Mesenchymal stem cell (in vitro differentiated cells and primary cell): ENCODE measurements at regions not wholly inside any gene's neighbourhood (a gene's known extent, or its start where the extent isn't known, plus 50 kb on each side); places are given as distances from the start of the nearest gene placed in this dataset.
"Not testable (repeated sequence)": the region's sequence is repeated elsewhere in the genome, so short reads cannot be mapped to it uniquely, and the experiment has no call there.

Source experiments
- DNase-seq: peaks from one replicate; pipeline ENCODE4 v3.0.0-alpha.2; 2013
- H2AFZ ChIP-seq: one replicate; pipeline ENCODE4 v1.6.1; 2013; ENCODE audit warnings: low read depth, mild to moderate bottlenecking, control low read depth, inconsistent platforms, low read length, moderate library complexity
- H2AK5ac ChIP-seq: 2 replicates; pipeline ENCODE4 v1.6.1; 2013; ENCODE audit warnings: low read length, moderate library complexity, mild to moderate bottlenecking, inconsistent platforms; ENCODE audit not compliant: severe bottlenecking
- H2BK120ac ChIP-seq: one replicate; pipeline ENCODE4 v1.6.1; 2013; ENCODE audit warnings: low read depth, mild to moderate bottlenecking, inconsistent platforms, low read length, moderate library complexity
- H2BK12ac ChIP-seq, 2 experiments: one replicate each; pipeline ENCODE4 v1.6.1; 2013; ENCODE audit warnings: inconsistent platforms in 2 of 2, low read length in 2 of 2, mild to moderate bottlenecking in 2 of 2, moderate library complexity in 2 of 2, control low read depth in 1 of 2
- H2BK15ac ChIP-seq: one replicate; pipeline ENCODE4 v1.6.1; 2013; ENCODE audit warnings: mild to moderate bottlenecking, low read depth, inconsistent platforms; ENCODE audit not compliant: poor library complexity, severe bottlenecking
- H2BK5ac ChIP-seq: 2 replicates; pipeline ENCODE4 v1.6.1; 2013; ENCODE audit warnings: low read depth, mild to moderate bottlenecking, low read length, control low read depth, inconsistent platforms; ENCODE audit not compliant: poor library complexity, severe bottlenecking
- H3K14ac ChIP-seq, 2 experiments: one replicate each; pipeline ENCODE4 v1.6.1; 2013; ENCODE audit warnings: inconsistent platforms in 2 of 2, low read length in 2 of 2, control low read depth in 1 of 2, mild to moderate bottlenecking in 1 of 2, moderate library complexity in 1 of 2
- H3K18ac ChIP-seq, 2 experiments: one replicate each; pipeline ENCODE4 v1.6.1; 2013; ENCODE audit warnings: inconsistent platforms in 2 of 2, low read length in 2 of 2, control low read depth in 1 of 2, low read depth in 1 of 2, mild to moderate bottlenecking in 1 of 2
- H3K23ac ChIP-seq, 2 experiments: one replicate each; pipeline ENCODE4 v1.6.1; 2013; ENCODE audit warnings: inconsistent platforms in 2 of 2, low read length in 2 of 2, mild to moderate bottlenecking in 2 of 2, moderate library complexity in 2 of 2, control low read depth in 1 of 2
- H3K27ac ChIP-seq: 2 replicates; pipeline ENCODE4 v1.5.1; 2013; ENCODE audit warnings: mild to moderate bottlenecking, moderate library complexity, low read length, control low read depth, inconsistent platforms; ENCODE audit not compliant: poor library complexity, severe bottlenecking
- H3K27me3 ChIP-seq, 2 experiments: 2 replicates each; pipeline versions ENCODE4 v1.6.1 to v1.7.0; 2013; ENCODE audit warnings: low read length in 2 of 2, mild to moderate bottlenecking in 2 of 2, moderate library complexity in 2 of 2, control low read depth in 1 of 2, inconsistent platforms in 1 of 2; ENCODE audit not compliant: control insufficient read depth in 1 of 2, insufficient read depth in 1 of 2
- H3K36me3 ChIP-seq, 2 experiments: 2 replicates each; pipeline versions ENCODE4 v1.6.1 to v1.7.0; 2013; ENCODE audit warnings: low read length in 2 of 2, control low read depth in 1 of 2, inconsistent platforms in 1 of 2, low read depth in 1 of 2, mild to moderate bottlenecking in 1 of 2; ENCODE audit not compliant: insufficient read depth in 2 of 2, control insufficient read depth in 1 of 2
- H3K4ac ChIP-seq, 2 experiments: one replicate each; pipeline ENCODE4 v1.6.1; 2013; ENCODE audit warnings: inconsistent platforms in 2 of 2, low read length in 2 of 2, mild to moderate bottlenecking in 2 of 2, moderate library complexity in 2 of 2, control low read depth in 1 of 2, low read depth in 1 of 2
- H3K4me1 ChIP-seq: 2 replicates; pipeline ENCODE4 v1.6.1; 2013; ENCODE audit warnings: low read depth, low read length, control low read depth; ENCODE audit not compliant: control insufficient read depth, insufficient read depth
- H3K4me2 ChIP-seq: 2 replicates; pipeline ENCODE4 v1.6.1; 2013; ENCODE audit warnings: low read length, mild to moderate bottlenecking, inconsistent platforms; ENCODE audit not compliant: poor library complexity, severe bottlenecking
- H3K4me3 ChIP-seq, 2 experiments: 2 replicates each; pipeline versions ENCODE4 v1.5.1 to v1.7.0; 2013; ENCODE audit warnings: low read length in 2 of 2, mild to moderate bottlenecking in 2 of 2, control low read depth in 1 of 2, low read depth in 1 of 2; ENCODE audit not compliant: insufficient read depth in 1 of 2
- H3K79me1 ChIP-seq: replicated peaks from 2 replicates; pipeline ENCODE4 v1.6.1; 2013; ENCODE audit warnings: mild to moderate bottlenecking, control low read depth, low read length, inconsistent platforms; ENCODE audit not compliant: poor library complexity, severe bottlenecking
- H3K9ac ChIP-seq: 2 replicates; pipeline ENCODE4 v1.7.0; 2013; ENCODE audit warnings: mild to moderate bottlenecking, low read length, moderate library complexity
- H3K9me3 ChIP-seq: 2 replicates; pipeline ENCODE4 v1.7.0; 2013; ENCODE audit warnings: mild to moderate bottlenecking, low read length; ENCODE audit not compliant: control insufficient read depth
- H4K8ac ChIP-seq: one replicate; pipeline ENCODE4 v1.6.1; 2013; ENCODE audit warnings: inconsistent platforms, mild to moderate bottlenecking, low read length, moderate library complexity
- H4K91ac ChIP-seq: one replicate; pipeline ENCODE4 v1.6.1; 2013; ENCODE audit warnings: mild to moderate bottlenecking, low read length, inconsistent platforms
- WGBS: methylation state at CpG from one replicate; pipeline ENCODE4 v1.1.7; 2013; ENCODE audit warnings: mixed read lengths; 5-methylcytosine and 5-hydroxymethylcytosine counted together

GRCh38 chr17:33959098-33959497, 296.0 kb upstream of the CCL2 start:
- H2BK15ac ChIP-seq, H3K27ac ChIP-seq, H2AK5ac ChIP-seq, H4K91ac ChIP-seq, H3K79me1 ChIP-seq, H4K8ac ChIP-seq, H2BK120ac ChIP-seq, H3K4ac ChIP-seq, H3K9me3 ChIP-seq, H2BK5ac ChIP-seq, H3K27me3 ChIP-seq, H2AFZ ChIP-seq, H3K4me2 ChIP-seq, DNase-seq, H3K14ac ChIP-seq, H3K36me3 ChIP-seq, H3K4me3 ChIP-seq, H3K9ac ChIP-seq, H2BK12ac ChIP-seq, H3K23ac ChIP-seq, H3K18ac ChIP-seq, H3K4me1 ChIP-seq: not testable (repeated sequence)

DNA sequence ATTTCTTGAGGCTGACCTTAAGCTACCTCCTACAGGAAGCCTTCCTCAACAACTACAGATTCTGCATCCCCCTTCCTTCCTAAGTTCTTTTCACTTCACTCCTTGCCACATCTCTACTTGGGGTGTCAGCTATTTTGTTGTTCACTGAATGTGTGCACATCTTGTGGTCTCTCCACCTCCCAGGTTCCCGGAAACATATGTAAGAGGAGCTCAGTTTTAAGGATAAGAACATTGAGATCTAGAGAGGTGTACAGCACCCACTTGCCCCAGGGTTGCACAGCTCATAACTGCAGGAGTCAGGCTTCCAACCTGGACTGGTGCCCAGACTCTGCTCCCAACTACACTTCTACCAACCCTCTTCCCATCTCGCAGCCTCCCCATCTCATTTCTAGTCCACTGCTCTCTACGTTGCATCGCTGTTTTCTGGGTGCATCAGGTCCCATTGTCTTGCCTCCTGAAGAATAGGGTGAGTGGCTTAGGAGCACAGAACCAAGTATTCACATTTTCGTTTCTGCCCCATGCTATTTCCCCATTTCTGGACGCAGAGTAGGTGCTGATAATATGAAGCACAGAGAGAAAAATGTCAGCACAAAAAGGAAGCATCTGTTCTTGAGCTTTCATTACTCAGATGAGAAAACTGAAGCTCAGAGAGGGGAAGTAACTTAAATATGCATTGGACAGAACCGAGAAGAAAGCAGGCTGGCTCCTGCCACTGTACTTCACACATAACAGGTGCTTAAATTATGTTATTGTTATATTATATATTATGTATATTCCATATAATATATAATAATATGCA, 292.0 kb upstream of the CCL2 start:
- peaks cover 0 to 5% of the 10 kb centered on the region in 2 experiments for H3K27me3 ChIP-seq
- no peak for DNase-seq
- WGBS = 70% methylated on average over 4 of the region's 7 CpGs
- H3K36me3 ChIP-seq = no peaks in the 10 kb centered on the region
- H2AK5ac ChIP-seq = no peak overlapping the region
- H3K23ac ChIP-seq = no peak overlapping the region
- H3K9ac ChIP-seq = no peak overlapping the region
- H4K91ac ChIP-seq = no peak overlapping the region
- H3K18ac ChIP-seq = no peak overlapping the region
- no peak overlapping the region for H3K4me2 ChIP-seq
- H2AFZ ChIP-seq = no peak overlapping the region
- H3K79me1 ChIP-seq = no peaks in the 10 kb centered on the region
- H3K9me3 ChIP-seq = peaks cover 9% of the 10 kb centered on the region
- H4K8ac ChIP-seq = no peak overlapping the region
- no peak overlapping the region for H3K4ac ChIP-seq
- no peak overlapping the region for H2BK12ac ChIP-seq
- no peak overlapping the region for H3K4me3 ChIP-seq
- H2BK5ac ChIP-seq = no peak overlapping the region
- no peak overlapping the region for H3K14ac ChIP-seq
- H2BK15ac ChIP-seq = no peak overlapping the region
- H3K27ac ChIP-seq = no peak overlapping the region
- no peak overlapping the region for H2BK120ac ChIP-seq
- H3K4me1 ChIP-seq = no peaks in the 10 kb centered on the region

DNA sequence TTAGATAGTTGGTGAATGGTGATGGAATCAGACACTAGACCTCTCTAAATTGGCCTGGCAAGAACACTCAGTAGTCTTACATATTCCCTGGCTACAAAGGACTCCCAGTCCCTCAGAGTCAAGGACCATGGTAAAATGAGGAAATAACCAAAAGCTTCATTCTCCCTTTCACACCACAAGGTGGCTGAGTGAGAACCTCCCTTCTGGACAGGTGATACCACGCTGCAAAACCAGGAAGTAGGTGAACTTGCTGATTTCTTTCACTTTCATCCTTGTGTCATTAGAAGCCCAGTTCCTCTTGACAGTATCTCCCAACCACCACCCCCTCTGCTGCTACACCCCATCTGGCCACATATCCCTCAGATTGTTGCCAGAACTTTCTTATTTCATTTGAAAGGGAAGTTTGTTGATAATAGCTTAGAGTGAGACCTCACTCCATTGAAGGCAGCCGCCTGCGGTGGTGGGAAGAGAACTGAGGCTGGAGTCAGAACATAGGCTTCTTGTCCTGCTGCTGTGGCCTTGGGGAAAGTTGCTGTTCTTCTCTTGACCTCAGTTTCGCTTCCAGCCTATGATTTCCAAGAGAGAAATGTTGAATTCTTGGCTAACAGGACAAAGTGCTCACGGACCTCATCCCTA, 290.6 kb upstream of the CCL2 start:
- Histone ChIP-seq H2BK5ac (no peak overlapping the region), H3K18ac (no peak overlapping the region), H4K91ac (no peak overlapping the region), H3K23ac (no peak overlapping the region), H3K4me3 (no peak overlapping the region), H2AK5ac (no peak overlapping the region), H3K14ac (no peak overlapping the region), H3K79me1 (no peaks in the 10 kb centered on the region), H3K27me3 (peaks cover 0 to 5% of the 10 kb centered on the region in 2 experiments), H3K4ac (no peak overlapping the region), H3K9me3 (peaks cover 4% of the 10 kb centered on the region), H3K36me3 (no peaks in the 10 kb centered on the region), H2BK15ac (no peak overlapping the region), H3K9ac (no peak overlapping the region), H3K4me2 (no peak overlapping the region), H2AFZ (no peak overlapping the region), H2BK120ac (no peak overlapping the region), H2BK12ac (no peak overlapping the region), H3K27ac (no peak overlapping the region), H4K8ac (no peak overlapping the region), H3K4me1 (no peaks in the 10 kb centered on the region)
- no peak for DNase-seq
- WGBS = 58% methylated on average over 4 of the region's 5 CpGs

DNA sequence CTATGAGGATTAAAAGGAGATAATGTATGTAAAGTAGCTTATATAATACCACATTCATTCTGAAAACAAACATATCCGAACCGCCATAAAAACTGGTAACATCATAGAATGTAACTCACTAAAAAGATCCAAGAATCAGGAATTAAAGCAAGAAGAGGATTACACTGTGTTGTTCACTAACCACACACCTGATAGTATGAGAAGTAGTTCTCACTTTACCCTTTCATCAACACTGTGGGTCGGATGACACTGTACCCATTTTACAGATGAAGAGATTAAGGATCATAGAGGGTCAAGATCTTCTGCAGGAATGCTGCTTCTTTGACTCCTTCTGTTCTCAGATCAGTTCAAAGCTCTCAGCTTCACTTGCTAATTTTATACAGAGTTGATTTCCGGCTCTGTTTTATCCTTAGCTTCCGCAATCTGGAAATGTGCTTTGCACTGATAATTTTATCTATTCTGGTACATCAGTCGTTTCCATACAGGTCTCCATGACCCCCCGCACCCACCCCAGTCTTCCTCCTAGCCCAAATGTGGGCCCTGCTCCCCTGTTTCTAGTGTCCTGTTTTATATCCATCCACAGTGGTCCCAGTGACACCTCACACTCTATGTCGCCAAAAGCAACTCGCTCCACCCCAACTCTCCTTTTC, 288.6 kb upstream of the CCL2 start:
- Histone ChIP-seq H3K4me1 (no peaks in the 10 kb centered on the region), H2BK5ac (no peak overlapping the region), H4K8ac (no peak overlapping the region), H3K9me3 (no peaks in the 10 kb centered on the region), H3K79me1 (no peaks in the 10 kb centered on the region), H2BK120ac (no peak overlapping the region), H3K18ac (no peak overlapping the region), H3K4me2 (no peak overlapping the region), H3K36me3 (no peaks in the 10 kb centered on the region), H2AK5ac (no peak overlapping the region), H2AFZ (no peak overlapping the region), H3K9ac (no peak overlapping the region), H3K4me3 (no peak overlapping the region), H3K23ac (no peak overlapping the region), H4K91ac (no peak overlapping the region), H3K27me3 (peaks cover 0 to 13% of the 10 kb centered on the region in 2 experiments), H3K4ac (no peak overlapping the region), H2BK15ac (no peak overlapping the region), H2BK12ac (no peak overlapping the region), H3K27ac (no peak overlapping the region), H3K14ac (no peak overlapping the region)
- 80% methylated on average over 7 of the region's 9 CpGs for WGBS
- no peak for DNase-seq
